GM18867 (cell line): ENCODE measurements at regions not wholly inside any gene's neighbourhood (a gene's known extent, or its start where the extent isn't known, plus 50 kb on each side); places are given as distances from the start of the nearest gene placed in this dataset.

Experiments
- ATAC-seq: cut with Tn5 transposase; IDR thresholded peaks from one replicate; pipeline ENCODE4 v1.9.1; 2021; ENCODE audit warnings: mild to moderate bottlenecking, moderate library complexity; ENCODE audit not compliant: unreplicated experiment

GRCh38 chr1:29549001-29549400 lies 312.7 kb downstream of the PTPRU start:
- ATAC-seq: no peak

DNA sequence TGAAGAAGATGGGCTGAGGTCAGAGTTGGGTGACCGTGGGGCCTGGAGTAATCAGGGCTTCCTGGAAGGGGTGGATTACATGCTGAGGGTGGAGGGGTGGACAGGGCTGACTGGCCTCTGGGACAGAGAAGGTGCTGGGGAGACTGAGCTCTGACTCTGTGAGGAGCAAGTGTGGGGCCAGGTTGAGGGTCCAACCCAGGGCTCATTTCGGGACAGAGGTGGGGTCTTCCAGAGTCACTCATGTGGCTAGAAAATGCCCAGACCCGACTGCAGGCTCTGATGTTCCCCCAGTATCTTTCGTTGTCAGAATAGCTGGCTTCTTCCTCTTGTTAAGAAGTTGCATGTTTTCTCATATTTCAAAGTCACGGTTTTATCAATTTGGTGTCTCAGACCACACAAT lies 311.8 kb downstream of the PTPRU start:
- ATAC-seq: no peak

- no peak for ATAC-seq
Measured at GRCh38 chr1:29547300-29547699, 311.0 kb downstream of the PTPRU start.

DNA sequence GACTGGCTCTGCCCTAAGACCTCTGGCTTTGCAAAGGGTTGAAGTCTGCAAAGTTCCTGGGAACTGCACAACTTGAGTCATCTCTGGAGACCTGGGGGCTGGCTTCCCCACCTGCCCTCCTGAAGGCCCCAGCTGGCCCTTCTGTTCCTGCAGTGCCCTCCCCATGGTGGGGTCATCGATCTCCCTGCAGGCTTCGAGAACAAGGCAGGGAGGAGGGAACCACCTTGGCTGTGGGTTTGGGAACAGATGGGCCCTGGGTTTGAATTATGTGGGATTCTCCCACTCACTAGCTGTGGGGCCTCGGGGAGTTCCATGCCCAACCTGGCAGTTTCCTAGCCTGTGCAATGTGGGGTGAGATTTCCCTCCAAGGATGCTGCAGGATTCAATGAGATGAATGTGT lies 310.2 kb downstream of the PTPRU start:
- no peak for ATAC-seq

- no peak for ATAC-seq
Measured at GRCh38 chr1:29544406-29544805, 308.1 kb downstream of the PTPRU start.

- no peak for ATAC-seq
Measured at GRCh38 chr1:29543586-29543985, 307.3 kb downstream of the PTPRU start.

DNA sequence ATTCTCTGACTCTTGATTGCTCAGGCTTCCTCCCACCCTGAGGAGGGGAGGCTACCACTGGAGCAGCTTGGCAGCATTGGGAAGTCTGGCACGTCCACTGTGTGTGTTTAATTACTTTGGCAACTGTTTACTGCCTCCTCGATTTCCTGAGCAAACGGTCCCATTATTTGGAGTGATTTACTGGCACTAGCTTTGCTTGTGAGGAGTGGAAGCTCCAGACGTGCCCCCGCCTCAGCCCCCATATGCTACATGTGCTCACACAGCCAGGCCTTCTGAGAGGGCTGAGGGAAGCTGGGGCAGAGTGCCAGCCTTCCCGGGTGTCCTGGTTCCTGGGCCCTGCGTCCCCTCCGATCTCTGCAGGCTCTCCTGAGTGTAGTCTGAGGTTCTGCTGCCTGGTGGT lies 306.2 kb downstream of the PTPRU start:
- no peak for ATAC-seq

DNA sequence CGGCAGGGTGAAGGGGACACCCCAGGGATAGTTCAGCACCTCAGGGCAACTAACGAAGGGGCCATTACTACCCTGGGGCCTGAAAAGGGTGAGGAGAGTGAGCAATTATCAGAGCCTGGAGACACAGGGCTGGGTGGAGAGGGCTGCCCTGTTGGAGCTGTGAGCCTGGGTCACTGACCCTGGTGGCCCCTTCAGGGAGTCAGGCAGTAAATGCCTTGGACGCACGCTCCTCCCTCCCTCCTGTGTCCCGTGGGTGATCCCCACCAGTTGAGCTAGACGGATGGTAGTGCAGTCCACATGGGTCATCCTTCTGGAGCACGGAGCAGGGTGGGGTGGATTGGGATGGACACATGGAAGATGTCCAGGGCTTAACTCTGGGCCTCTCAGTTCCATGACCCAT lies 305.3 kb downstream of the PTPRU start:
- ATAC-seq: no peak

GRCh38 chr1:29540801-29541357 lies 304.6 kb downstream of the PTPRU start:
- ATAC-seq: no peak

GRCh38 chr1:29539971-29540370 lies 303.6 kb downstream of the PTPRU start:
- ATAC-seq: no peak

- no peak for ATAC-seq
Measured at GRCh38 chr1:29538586-29538985, 302.3 kb downstream of the PTPRU start.

- ATAC-seq: no peak
Measured at GRCh38 chr1:29532751-29533150, 296.4 kb downstream of the PTPRU start.

- no peak for ATAC-seq
Measured at GRCh38 chr1:29532285-29532684, 296.0 kb downstream of the PTPRU start.

DNA sequence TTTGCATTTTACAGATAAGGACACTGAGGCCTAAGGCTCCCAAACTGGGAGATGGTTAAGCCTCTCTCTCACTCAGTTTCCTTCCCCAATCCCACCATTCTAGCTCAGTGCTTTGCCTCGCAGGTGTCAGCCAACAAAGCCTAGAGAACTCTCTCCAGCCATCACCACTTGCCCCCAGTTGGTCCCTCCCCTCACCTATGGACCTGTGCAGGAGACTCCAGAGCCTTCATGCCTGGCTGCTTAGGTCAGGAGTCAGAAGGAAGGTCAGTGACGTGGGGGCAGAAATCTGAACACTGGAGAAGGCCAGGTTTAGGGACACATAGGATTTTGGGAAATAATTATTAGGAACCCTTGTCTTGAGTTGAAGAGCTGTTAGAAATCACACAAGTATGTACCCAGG lies 295.3 kb downstream of the PTPRU start:
- no peak for ATAC-seq

GRCh38 chr1:29529677-29530278 lies 293.5 kb downstream of the PTPRU start:
- ATAC-seq: no peak

GRCh38 chr1:29527314-29528004 lies 291.1 kb downstream of the PTPRU start:
- no peak for ATAC-seq

DNA sequence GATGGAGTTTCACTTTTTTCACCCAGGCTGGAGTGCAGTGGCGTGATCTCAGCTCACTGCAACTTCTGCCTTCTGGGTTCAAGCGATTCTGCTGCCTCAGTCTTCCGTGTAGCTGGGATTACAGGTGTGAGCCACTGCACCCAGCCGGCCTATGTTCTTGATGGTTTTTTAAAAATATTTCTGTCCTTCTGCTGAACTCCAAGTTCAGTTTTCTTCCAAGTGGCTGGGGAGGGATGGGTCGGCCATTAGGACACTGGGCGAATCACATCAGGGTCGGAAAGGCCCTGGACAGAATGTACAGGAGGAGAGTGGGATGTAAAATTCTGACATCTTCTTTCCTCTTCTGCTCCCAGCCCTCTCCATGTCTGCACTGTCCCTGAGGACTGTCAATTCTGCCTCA lies 289.6 kb downstream of the PTPRU start:
- ATAC-seq: no peak

DNA sequence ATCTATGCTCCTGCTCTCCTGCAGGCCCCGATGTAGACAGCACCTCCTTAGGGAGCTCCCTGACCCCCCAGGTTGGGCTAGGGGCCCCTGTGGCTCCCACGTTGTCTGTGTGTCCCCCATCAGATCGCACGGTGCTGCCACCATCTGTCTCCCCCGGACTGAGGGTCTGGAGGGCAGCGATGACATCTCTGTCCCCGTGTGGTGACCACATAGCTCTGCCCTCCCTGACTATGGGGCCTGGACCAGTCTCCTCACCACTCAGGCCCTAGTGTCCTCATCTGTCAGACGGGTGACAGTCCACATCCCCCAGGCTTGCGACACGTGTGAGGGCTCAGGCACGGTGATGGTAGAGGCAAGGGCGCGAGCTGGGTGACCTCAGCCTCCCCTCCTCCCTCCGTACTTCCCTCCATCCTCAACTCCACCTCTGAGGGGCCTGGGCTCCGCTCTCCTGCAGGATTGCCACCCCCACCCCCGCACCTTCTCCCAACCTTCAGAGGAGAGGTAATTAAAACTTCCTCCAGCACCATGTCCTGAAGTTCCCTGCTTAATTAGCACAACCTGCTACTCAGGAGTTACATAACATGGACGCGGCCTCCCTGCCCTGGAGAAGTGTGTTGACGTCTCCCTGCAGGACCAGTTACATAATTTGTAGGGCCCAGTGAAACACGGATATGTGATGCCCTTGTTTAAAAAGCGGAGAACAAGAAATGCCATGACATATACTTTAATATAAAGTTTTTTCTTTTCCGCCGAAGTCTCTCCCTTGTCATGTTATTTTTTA lies 288.2 kb downstream of the PTPRU start:
- ATAC-seq: no peak

- ATAC-seq: no peak
Measured at GRCh38 chr1:29523576-29523975, 287.3 kb downstream of the PTPRU start.

- no peak for ATAC-seq
Measured at GRCh38 chr1:29523136-29523535, 286.8 kb downstream of the PTPRU start.

GRCh38 chr1:29521811-29522580 lies 285.7 kb downstream of the PTPRU start:
- no peak for ATAC-seq
